SK-MEL-5 (cell line): ENCODE measurements at regions not wholly inside any gene's neighbourhood (a gene's known extent, or its start where the extent isn't known, plus 50 kb on each side); places are given as distances from the start of the nearest gene placed in this dataset.

Source experiments
- DNase-seq: peaks from one replicate; pipeline ENCODE4 v3.0.0-alpha.2; 2016; ENCODE audit warnings: low read depth, low spot score
- in situ Hi-C: cut with HindIII; loops from 2 replicates; pipeline ENCODE4 v1.10.0; 2016; ENCODE audit warnings: low sequenced_read_pairs, high pct_unique_total_duplicates, low pct_unique_long_range_greater_than_20kb

- no peak for DNase-seq
- in situ Hi-C loops = no loop called here
Measured at GRCh38 chr3:72395776-72396311, 452.4 kb downstream of the SHQ1 start.

- no peak for DNase-seq
- in situ Hi-C loops = no loop called here
Measured at GRCh38 chr3:72393455-72393854, 454.8 kb downstream of the SHQ1 start.

GRCh38 chr3:72391659-72392058, 456.6 kb downstream of the SHQ1 start:
- in situ Hi-C loops = no loop called here
- DNase-seq = no peak

GRCh38 chr3:72390841-72391240, 457.4 kb downstream of the SHQ1 start:
- no peak for DNase-seq
- in situ Hi-C loops = no loop called here

- no peak for DNase-seq
- in situ Hi-C loops = no loop called here
Measured at GRCh38 chr3:72388644-72389043, 459.6 kb downstream of the SHQ1 start.

- in situ Hi-C loops = no loop called here
- DNase-seq = no peak
Measured at GRCh38 chr3:72388117-72388516, 460.1 kb downstream of the SHQ1 start.

- DNase-seq = no peak
- in situ Hi-C loops = no loop called here
Measured at GRCh38 chr3:72386327-72387000, 461.8 kb downstream of the SHQ1 start.

GRCh38 chr3:72385167-72385566, 463.1 kb downstream of the SHQ1 start:
- DNase-seq = no peak
- in situ Hi-C loops = no loop called here

GRCh38 chr3:72384602-72385001, 463.6 kb downstream of the SHQ1 start:
- in situ Hi-C loops = no loop called here
- DNase-seq = no peak

GRCh38 chr3:72383883-72384282, 464.4 kb downstream of the SHQ1 start:
- DNase-seq = no peak
- in situ Hi-C loops = no loop called here

GRCh38 chr3:72383230-72383629, 465.0 kb downstream of the SHQ1 start:
- in situ Hi-C loops = no loop called here

GRCh38 chr3:72382460-72382859, 465.8 kb downstream of the SHQ1 start:
- in situ Hi-C loops = no loop called here
- DNase-seq = no peak

More at GRCh38 chr3:72383230-72383629, 465.0 kb downstream of the SHQ1 start:
- no peak for DNase-seq

GRCh38 chr3:72381584-72381983, 466.7 kb downstream of the SHQ1 start:
- DNase-seq = no peak
- in situ Hi-C loops = no loop called here

- no peak for DNase-seq
- in situ Hi-C loops = no loop called here
Measured at GRCh38 chr3:72380711-72381493, 467.3 kb downstream of the SHQ1 start.

- DNase-seq = no peak
- in situ Hi-C loops = no loop called here
Measured at GRCh38 chr3:72380193-72380592, 468.1 kb downstream of the SHQ1 start.

GRCh38 chr3:72379500-72380187, 468.6 kb downstream of the SHQ1 start:
- DNase-seq = peak; percentile 17
- in situ Hi-C loops = no loop called here

- in situ Hi-C loops = no loop called here
- DNase-seq = no peak
Measured at GRCh38 chr3:72378287-72378686, 470.0 kb downstream of the SHQ1 start.

GRCh38 chr3:72376956-72377710, 471.1 kb downstream of the SHQ1 start:
- in situ Hi-C loops = no loop called here
- DNase-seq = no peak
